IPS-15b (cell line): ENCODE measurements at regions not wholly inside any gene's neighbourhood (a gene's known extent, or its start where the extent isn't known, plus 50 kb on each side); places are given as distances from the start of the nearest gene placed in this dataset.

Experiments
- H3K27me3 ChIP-seq: one replicate; pipeline ENCODE4 v1.6.1; 2013; ENCODE audit warnings: low read length; ENCODE audit not compliant: control insufficient read depth, insufficient read depth
- H3K36me3 ChIP-seq: one replicate; pipeline ENCODE4 v1.6.1; 2013; ENCODE audit warnings: low read length; ENCODE audit not compliant: control insufficient read depth, insufficient read depth
- H3K4me1 ChIP-seq: one replicate; pipeline ENCODE4 v1.6.1; 2013; ENCODE audit warnings: mild to moderate bottlenecking, low read length; ENCODE audit not compliant: control insufficient read depth, insufficient read depth
- H3K4me3 ChIP-seq: one replicate; pipeline ENCODE4 v1.5.1; 2013; ENCODE audit warnings: low read depth, low read length
- H3K9ac ChIP-seq: one replicate; pipeline ENCODE4 v1.6.1; 2013; ENCODE audit warnings: low read depth, mild to moderate bottlenecking, low read length
- H3K9me3 ChIP-seq: one replicate; pipeline ENCODE4 v1.6.1; 2013; ENCODE audit warnings: mild to moderate bottlenecking, low read length; ENCODE audit not compliant: control insufficient read depth, insufficient read depth

DNA sequence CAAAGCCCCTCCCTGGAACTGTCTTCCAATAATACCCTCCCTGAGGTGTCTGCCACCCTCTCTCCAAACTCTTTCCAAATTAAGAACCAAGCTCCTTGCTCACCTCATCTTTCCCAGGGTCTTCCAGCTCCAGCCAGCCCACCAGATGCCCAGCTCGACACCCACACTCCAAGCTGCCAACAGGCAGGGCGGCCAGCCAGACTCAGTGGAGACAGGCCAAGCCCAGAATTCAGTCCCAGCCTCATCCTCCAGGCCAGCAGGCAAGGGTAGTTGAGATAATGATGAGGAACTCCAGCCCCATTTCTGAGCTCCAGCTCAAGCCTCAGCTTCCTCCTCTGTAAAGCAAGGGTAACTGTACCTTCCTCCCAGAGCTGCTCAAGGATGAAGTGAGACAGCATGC, 132.9 kb downstream of the CHST1 start:
- Histone ChIP-seq H3K9me3 (no peaks in the 10 kb centered on the region), H3K9ac (no peak overlapping the region), H3K27me3 (no peaks in the 10 kb centered on the region), H3K36me3 (no peaks in the 10 kb centered on the region), H3K4me3 (no peak overlapping the region), H3K4me1 (no peaks in the 10 kb centered on the region)

GRCh38 chr11:45530776-45531175, 134.6 kb downstream of the CHST1 start:
- no peaks in the 10 kb centered on the region for H3K27me3 ChIP-seq
- H3K9ac ChIP-seq, result no peak overlapping the region
- H3K36me3 ChIP-seq, result no peaks in the 10 kb centered on the region
- no peaks in the 10 kb centered on the region for H3K4me1 ChIP-seq
- no peak overlapping the region for H3K4me3 ChIP-seq
- no peaks in the 10 kb centered on the region for H3K9me3 ChIP-seq

DNA sequence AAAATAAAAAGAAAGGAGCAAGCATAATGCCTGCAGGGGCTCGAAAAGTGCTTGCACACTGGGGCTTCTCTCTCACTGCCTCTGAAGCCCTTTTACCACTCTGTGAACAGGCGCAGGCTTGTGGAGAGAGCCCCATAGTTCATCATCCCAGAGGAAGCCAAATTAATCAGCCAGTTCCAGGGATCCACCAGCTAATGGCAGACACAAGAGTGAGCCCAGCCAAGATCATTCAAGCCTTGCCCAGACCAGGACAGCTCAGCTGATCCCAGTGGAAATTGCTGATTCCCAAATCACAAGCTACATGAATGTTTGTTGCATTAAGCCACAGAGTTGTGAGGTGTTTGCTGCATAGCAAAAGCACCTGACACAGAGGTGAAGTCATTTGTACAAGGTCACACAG, 135.3 kb downstream of the CHST1 start:
- H3K9ac ChIP-seq, result no peak overlapping the region
- no peak overlapping the region for H3K4me3 ChIP-seq
- no peaks in the 10 kb centered on the region for H3K9me3 ChIP-seq
- no peaks in the 10 kb centered on the region for H3K4me1 ChIP-seq
- no peaks in the 10 kb centered on the region for H3K27me3 ChIP-seq
- no peaks in the 10 kb centered on the region for H3K36me3 ChIP-seq

- Histone ChIP-seq H3K36me3 (no peaks in the 10 kb centered on the region), H3K4me3 (no peak overlapping the region), H3K9ac (no peak overlapping the region), H3K4me1 (no peaks in the 10 kb centered on the region), H3K9me3 (no peaks in the 10 kb centered on the region), H3K27me3 (no peaks in the 10 kb centered on the region)
These were observed 137.0 kb downstream of the CHST1 start for GRCh38 chr11:45528435-45528834.

DNA sequence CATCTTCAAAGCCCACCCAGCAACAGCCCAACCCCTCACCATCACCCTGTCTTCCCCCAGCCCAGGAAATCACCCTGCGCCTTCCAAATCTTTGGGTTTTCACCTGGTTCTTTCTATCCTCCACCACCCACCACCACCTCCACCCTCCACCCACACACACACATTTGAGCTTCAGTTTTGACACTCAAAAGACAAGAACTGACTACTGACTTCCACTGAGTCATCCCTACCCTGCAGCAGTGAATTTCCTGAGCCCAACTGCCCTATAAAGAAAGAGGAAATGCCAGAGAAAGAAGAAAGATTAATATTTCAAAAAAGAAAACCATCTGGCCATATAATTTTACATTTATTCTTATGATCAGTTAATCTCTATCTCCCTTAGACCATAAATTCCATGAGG, 137.5 kb downstream of the CHST1 start:
- no peak overlapping the region for H3K9ac ChIP-seq
- H3K4me3 ChIP-seq, result no peak overlapping the region
- no peaks in the 10 kb centered on the region for H3K9me3 ChIP-seq
- no peaks in the 10 kb centered on the region for H3K27me3 ChIP-seq
- H3K4me1 ChIP-seq, result no peaks in the 10 kb centered on the region
- no peaks in the 10 kb centered on the region for H3K36me3 ChIP-seq

DNA sequence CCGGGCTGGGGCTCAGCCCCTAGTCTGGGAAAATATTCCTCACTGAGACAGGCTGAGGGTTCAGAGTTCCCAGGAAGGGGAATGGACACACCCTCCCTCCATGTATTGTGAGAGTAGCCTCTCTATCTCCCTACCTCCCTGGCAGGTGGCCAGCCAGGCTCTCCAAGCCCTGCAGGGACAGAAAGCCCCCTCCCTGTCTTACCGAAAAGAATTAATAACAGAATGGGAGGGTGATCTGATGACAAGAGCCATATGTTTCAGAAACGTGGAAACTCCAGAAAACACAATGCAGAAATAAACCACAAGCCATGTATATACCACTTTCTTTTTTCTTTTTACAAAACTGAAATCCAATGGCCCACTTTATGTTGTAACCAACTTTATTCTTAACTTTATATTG, 140.0 kb downstream of the CHST1 start:
- H3K4me1 ChIP-seq, result no peaks in the 10 kb centered on the region
- H3K9ac ChIP-seq, result no peak overlapping the region
- H3K4me3 ChIP-seq, result no peak overlapping the region
- no peaks in the 10 kb centered on the region for H3K36me3 ChIP-seq
- H3K9me3 ChIP-seq, result no peaks in the 10 kb centered on the region
- no peaks in the 10 kb centered on the region for H3K27me3 ChIP-seq

- H3K27me3 ChIP-seq, result no peaks in the 10 kb centered on the region
- H3K9ac ChIP-seq, result no peak overlapping the region
- no peak overlapping the region for H3K4me3 ChIP-seq
- no peaks in the 10 kb centered on the region for H3K4me1 ChIP-seq
- H3K9me3 ChIP-seq, result no peaks in the 10 kb centered on the region
- H3K36me3 ChIP-seq, result no peaks in the 10 kb centered on the region
These were observed 141.7 kb downstream of the CHST1 start for GRCh38 chr11:45523760-45524159.

DNA sequence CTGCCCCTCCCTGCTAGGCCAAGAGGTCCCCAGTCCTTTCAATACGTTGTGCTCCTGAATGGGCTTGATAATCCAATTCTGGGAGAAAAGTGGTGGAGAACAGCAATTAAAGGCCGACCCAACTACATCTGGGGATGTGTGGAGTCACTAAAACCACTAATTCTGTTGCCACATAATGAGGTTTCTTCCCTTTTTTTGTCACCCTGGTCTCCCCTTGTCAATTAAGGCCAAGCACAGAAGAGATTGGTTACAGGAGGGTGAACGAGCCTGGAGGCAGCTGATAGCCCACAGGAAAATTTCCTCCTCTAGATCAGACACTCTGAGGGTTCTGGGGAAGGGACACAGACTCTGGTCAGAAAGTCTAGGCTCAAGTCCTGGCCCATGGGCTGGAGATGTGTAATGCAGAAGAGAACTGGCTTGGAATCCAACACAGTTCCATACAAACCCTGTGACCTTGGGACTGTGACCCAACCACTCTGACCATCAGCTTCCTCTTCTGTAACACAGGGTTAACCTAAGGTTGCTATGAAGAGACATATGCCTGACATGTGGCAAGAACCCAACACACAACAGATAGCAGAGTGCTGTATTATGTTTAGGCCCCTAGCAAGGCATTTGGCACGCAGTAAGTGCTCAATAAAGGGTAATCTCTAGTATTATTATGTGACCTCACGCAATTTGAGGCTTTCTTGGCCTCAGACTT, 146.4 kb downstream of the CHST1 start:
- Histone ChIP-seq H3K9ac (no peak overlapping the region), H3K9me3 (no peaks in the 10 kb centered on the region), H3K27me3 (no peaks in the 10 kb centered on the region), H3K4me3 (no peak overlapping the region), H3K36me3 (no peaks in the 10 kb centered on the region), H3K4me1 (no peaks in the 10 kb centered on the region)

GRCh38 chr11:45518141-45518832, 147.1 kb downstream of the CHST1 start:
- H3K4me1 ChIP-seq, result no peaks in the 10 kb centered on the region
- no peaks in the 10 kb centered on the region for H3K27me3 ChIP-seq
- no peak overlapping the region for H3K4me3 ChIP-seq
- no peaks in the 10 kb centered on the region for H3K9me3 ChIP-seq
- H3K9ac ChIP-seq, result no peak overlapping the region
- no peaks in the 10 kb centered on the region for H3K36me3 ChIP-seq

- Histone ChIP-seq H3K4me1 (no peaks in the 10 kb centered on the region), H3K36me3 (no peaks in the 10 kb centered on the region), H3K27me3 (no peaks in the 10 kb centered on the region), H3K9ac (no peak overlapping the region), H3K4me3 (no peak overlapping the region), H3K9me3 (no peaks in the 10 kb centered on the region)
These were observed 148.2 kb downstream of the CHST1 start for GRCh38 chr11:45517171-45517770.

DNA sequence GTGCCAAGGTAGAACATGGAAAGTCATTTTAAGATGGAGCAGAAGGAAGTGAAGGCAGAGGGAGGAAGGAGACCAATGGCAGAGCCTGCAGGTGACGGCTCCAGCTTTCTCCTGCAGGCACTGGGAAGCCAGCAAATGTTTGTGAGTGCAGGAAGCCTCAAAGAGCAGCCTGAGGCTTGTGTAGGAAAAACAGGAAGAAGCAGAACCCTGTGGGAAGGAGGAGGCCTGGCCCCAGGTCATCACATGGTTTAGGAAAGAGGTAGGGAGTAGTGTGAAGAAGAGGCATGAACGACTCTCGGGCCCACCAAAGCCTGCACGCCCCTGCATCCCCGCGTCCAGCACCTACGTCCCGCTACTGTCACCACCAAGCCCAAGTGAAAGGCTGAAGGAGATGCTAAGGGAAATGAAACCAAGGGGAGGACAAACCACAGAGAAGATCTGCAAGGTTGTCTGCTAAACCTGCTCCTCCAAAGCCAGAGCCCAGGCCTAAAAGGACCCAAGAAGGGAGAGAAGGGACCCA, 151.5 kb downstream of the CHST1 start:
- H3K4me1 ChIP-seq, result no peaks in the 10 kb centered on the region
- H3K27me3 ChIP-seq, result no peaks in the 10 kb centered on the region
- no peaks in the 10 kb centered on the region for H3K36me3 ChIP-seq
- H3K4me3 ChIP-seq, result no peak overlapping the region
- H3K9ac ChIP-seq, result no peak overlapping the region
- no peaks in the 10 kb centered on the region for H3K9me3 ChIP-seq
